HEK293T (cell line): ENCODE measurements at regions not wholly inside any gene's neighbourhood (a gene's known extent, or its start where the extent isn't known, plus 50 kb on each side); places are given as distances from the start of the nearest gene placed in this dataset.

Source experiments
- BHLHE40 ChIP-seq: fragments of 450-650 bp; IDR thresholded peaks from 2 replicates; pipeline ENCODE4 v1.6.1; 2016; ENCODE audit warnings: mild to moderate bottlenecking, moderate library complexity, borderline replicate concordance
- CTBP1 ChIP-seq: fragments of 450-650 bp; IDR thresholded peaks from 2 replicates; pipeline ENCODE4 v1.6.1; 2016; ENCODE audit warnings: borderline replicate concordance
- ELF4 ChIP-seq: fragments of 450-650 bp; IDR thresholded peaks from 2 replicates; pipeline ENCODE4 v1.6.1; 2017; ENCODE audit warnings: antibody characterized with exemption
- FOXA1 ChIP-seq: fragments of 450-650 bp; IDR thresholded peaks from 2 replicates; pipeline ENCODE4 v1.6.1; 2016; ENCODE audit warnings: mild to moderate bottlenecking
- FOXK2 ChIP-seq: fragments of 450-650 bp; IDR thresholded peaks from 2 replicates; pipeline ENCODE4 v1.6.1; 2016; ENCODE audit warnings: mild to moderate bottlenecking
- FOXM1 ChIP-seq: fragments of 450-650 bp; IDR thresholded peaks from 2 replicates; pipeline ENCODE4 v1.6.1; 2017; ENCODE audit warnings: mild to moderate bottlenecking, borderline replicate concordance
- HDGF ChIP-seq: fragments of 450-650 bp; IDR thresholded peaks from 2 replicates; pipeline ENCODE4 v1.6.1; 2017; ENCODE audit warnings: antibody characterized with exemption, borderline replicate concordance
- L3MBTL2 ChIP-seq: fragments of 450-650 bp; conservative IDR thresholded peaks from 2 replicates; pipeline ENCODE4 v1.6.1; 2016; ENCODE audit warnings: mild to moderate bottlenecking
- PKNOX1 ChIP-seq: fragments of 450-650 bp; IDR thresholded peaks from 2 replicates; pipeline ENCODE4 v1.6.1; 2016
- SP1 ChIP-seq: fragments of 450-650 bp; IDR thresholded peaks from 2 replicates; pipeline ENCODE4 v1.6.1; 2017
- TARDBP ChIP-seq: fragments of 450-650 bp; IDR thresholded peaks from 2 replicates; pipeline ENCODE4 v1.6.1; 2016
- ZNF384 ChIP-seq: fragments of 450-650 bp; IDR thresholded peaks from 2 replicates; pipeline ENCODE4 v1.6.1; 2016

- TF ChIP-seq SP1 (no peak), PKNOX1 (no peak), FOXK2 (no peak), HDGF (no peak), L3MBTL2 (no peak), CTBP1 (no peak), ELF4 (no peak), TARDBP (no peak), FOXM1 (no peak), ZNF384 (no peak), BHLHE40 (no peak), FOXA1 (no peak)
Observed at GRCh38 chr18:28875059-28875458, 698.1 kb upstream of the CDH2 start.
